Kasumi-1 (cell line): ENCODE measurements at regions not wholly inside any gene's neighbourhood (a gene's known extent, or its start where the extent isn't known, plus 50 kb on each side); places are given as distances from the start of the nearest gene placed in this dataset.

Experiments
- DNase-seq, 2 experiments: peaks; one replicate each; lab custom pipeline; 2025; lab: John Stamatoyannopoulos, UW

GRCh38 chr14:28681681-28682080 is 84.9 kb upstream of the FOXG1 start:
- no peak for DNase-seq

GRCh38 chr14:28690029-28690692 is 76.4 kb upstream of the FOXG1 start:
- no peak for DNase-seq

- DNase-seq = no peak
Observed at GRCh38 chr14:28695109-28695508, 71.5 kb upstream of the FOXG1 start.

DNA sequence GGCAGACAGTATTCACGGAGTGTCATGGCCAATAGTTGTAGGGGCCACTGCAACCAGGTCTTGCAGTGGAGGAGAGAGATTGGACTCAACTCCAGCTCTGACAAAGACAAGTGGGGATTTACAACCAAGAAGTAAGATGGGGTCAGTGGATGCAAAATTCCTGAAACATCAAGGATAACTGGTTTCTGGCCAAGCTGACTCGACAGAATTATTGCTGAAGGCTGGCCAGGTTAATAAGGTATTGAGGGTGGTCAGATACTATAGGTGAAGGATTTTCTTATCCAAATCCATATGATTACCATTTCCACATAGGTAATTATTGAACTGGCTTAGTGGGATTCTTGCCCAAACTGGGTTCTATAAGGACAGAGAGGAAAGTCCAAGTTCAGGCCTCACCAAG is 64.9 kb upstream of the FOXG1 start:
- no peak for DNase-seq

DNA sequence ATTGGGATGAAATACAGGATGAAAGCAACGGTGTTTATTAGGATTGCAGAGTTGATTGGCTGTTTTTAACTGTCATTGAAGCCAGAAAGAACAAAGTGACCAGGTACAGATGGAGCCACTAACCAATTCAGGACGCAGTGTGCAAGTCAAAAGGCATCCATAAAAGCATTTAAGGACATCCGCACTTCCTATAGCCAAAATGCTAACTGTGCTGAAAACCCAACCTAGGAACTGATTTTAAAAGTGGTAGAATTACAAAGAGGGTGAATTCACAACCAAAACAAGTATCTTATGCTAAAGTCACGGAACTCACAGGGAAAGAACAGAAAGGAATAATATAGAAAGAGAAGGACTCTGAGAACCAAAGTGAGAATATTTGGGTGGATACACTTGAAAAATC is 63.1 kb upstream of the FOXG1 start:
- no peak for DNase-seq

DNA sequence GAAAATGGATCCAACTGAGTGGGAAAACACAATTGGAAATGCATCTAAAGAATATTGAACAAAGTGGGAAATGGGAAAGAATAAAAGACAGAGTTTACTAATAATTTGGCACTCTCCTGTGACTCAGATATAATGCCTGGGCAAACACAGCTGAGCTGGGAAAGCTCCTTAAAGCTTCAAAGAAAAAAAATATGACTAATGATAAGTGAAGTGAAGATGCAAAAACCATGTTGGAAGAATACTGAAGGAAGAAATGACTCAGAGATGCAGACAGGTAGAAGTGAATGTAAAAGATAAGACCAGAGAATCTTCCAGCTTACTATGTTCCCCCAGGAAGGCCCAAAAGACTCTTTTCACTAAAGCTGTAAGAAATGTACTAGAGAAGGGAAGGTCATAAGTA is 62.4 kb upstream of the FOXG1 start:
- DNase-seq = no peak

DNA sequence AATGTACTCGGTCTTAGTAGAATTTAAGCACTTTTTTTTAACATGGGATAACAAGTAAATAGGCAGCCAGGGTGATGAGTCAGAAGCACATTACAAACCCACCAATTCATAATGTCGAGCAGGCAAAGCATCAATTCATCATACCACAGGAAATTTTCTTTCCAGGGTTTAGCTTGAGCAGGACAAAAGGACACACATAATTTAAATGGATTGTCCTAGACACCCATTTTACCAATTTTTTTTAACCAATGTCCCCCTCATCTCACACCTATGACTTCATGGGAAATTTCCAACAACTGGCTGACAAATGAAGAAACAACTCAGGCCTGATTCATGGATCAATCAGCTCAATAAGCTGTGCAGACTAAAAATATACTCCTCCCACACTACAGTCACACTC is 58.8 kb upstream of the FOXG1 start:
- DNase-seq = no peak

DNA sequence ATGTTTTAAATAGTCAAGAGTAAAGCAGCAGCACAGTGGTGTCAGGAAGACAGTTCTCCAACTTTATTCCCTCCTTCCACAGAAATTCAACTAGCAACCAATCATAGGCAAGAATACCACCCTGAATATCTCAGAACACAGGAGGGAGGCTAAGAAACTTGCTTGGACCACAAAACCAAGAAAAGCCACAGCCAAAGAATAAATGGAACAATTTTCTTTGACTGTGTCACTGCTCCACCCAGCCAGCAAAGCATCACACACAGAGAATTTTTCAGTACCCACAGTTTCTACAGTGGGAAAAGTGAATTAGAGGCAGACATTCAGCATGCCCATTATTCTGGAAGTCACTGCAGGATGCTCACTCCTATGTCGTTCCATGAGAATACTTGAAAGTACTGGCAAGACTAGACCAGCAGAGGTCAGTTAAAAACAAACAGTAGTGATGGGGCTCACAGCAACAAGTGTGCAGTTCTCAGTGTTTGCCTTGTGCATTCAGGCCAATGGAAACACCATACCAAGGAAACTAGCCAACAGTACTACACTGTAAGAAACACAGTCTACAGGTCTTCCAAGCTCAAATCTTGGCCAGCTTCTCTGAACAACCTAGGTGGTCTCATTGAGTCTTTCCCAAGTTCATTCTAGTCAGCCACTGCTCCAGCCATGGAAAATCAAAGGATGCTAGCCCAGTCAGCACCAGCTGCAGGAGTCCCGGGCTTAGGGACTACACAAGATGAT is 56.8 kb upstream of the FOXG1 start:
- DNase-seq = no peak
